GM18508 (cell line): ENCODE measurements at regions not wholly inside any gene's neighbourhood (a gene's known extent, or its start where the extent isn't known, plus 50 kb on each side); places are given as distances from the start of the nearest gene placed in this dataset.

Experiments used
- ATAC-seq: cut with Tn5 transposase; IDR thresholded peaks from one replicate; pipeline ENCODE4 v1.9.1; 2021; ENCODE audit warnings: moderate number of reproducible peaks; ENCODE audit not compliant: insufficient read depth, unreplicated experiment

- no peak for ATAC-seq
Observed at GRCh38 chr3:35849496-35849895, 210.2 kb downstream of the ARPP21 start.

GRCh38 chr3:35849963-35850362 is 210.6 kb downstream of the ARPP21 start:
- no peak for ATAC-seq

- ATAC-seq, result peak; percentile 90
Observed at GRCh38 chr3:35857004-35857403, 217.7 kb downstream of the ARPP21 start.

- ATAC-seq, result no peak
Observed at GRCh38 chr3:35862057-35862456, 222.7 kb downstream of the ARPP21 start.

GRCh38 chr3:35864871-35865270 is 225.5 kb downstream of the ARPP21 start:
- ATAC-seq, result no peak

- ATAC-seq, result no peak
Observed at GRCh38 chr3:35867791-35868190, 228.5 kb downstream of the ARPP21 start.

GRCh38 chr3:35871009-35871408 is 231.7 kb downstream of the ARPP21 start:
- no peak for ATAC-seq

GRCh38 chr3:35883929-35884328 is 244.6 kb downstream of the ARPP21 start:
- no peak for ATAC-seq

GRCh38 chr3:35894735-35895134 is 255.4 kb downstream of the ARPP21 start:
- ATAC-seq, result no peak

GRCh38 chr3:35899245-35899644 is 259.9 kb downstream of the ARPP21 start:
- ATAC-seq, result no peak

- ATAC-seq, result no peak
Observed at GRCh38 chr3:35900079-35900478, 260.8 kb downstream of the ARPP21 start.

- ATAC-seq, result no peak
Observed at GRCh38 chr3:35908366-35909232, 269.3 kb downstream of the ARPP21 start.

- no peak for ATAC-seq
Observed at GRCh38 chr3:35919160-35919559, 279.8 kb downstream of the ARPP21 start.

- ATAC-seq, result no peak
Observed at GRCh38 chr3:35921718-35922117, 282.4 kb downstream of the ARPP21 start.

- peak; percentile 50 for ATAC-seq
Observed at GRCh38 chr3:35924070-35924469, 284.7 kb downstream of the ARPP21 start.

- no peak for ATAC-seq
Observed at GRCh38 chr3:35927441-35927840, 288.1 kb downstream of the ARPP21 start.

GRCh38 chr3:35929158-35929557 is 289.8 kb downstream of the ARPP21 start:
- no peak for ATAC-seq

- ATAC-seq, result no peak
Observed at GRCh38 chr3:35931867-35932266, 292.5 kb downstream of the ARPP21 start.

- ATAC-seq, result no peak
Observed at GRCh38 chr3:35932995-35933394, 293.7 kb downstream of the ARPP21 start.

GRCh38 chr3:35936571-35936970 is 297.2 kb downstream of the ARPP21 start:
- no peak for ATAC-seq

GRCh38 chr3:35944926-35945710 is 305.8 kb downstream of the ARPP21 start:
- ATAC-seq, result no peak
